ENCODE measurements at regions not wholly inside any gene's neighbourhood (a gene's known extent, or its start where the extent isn't known, plus 50 kb on each side); places are given as distances from the start of the nearest gene placed in this dataset.

- no peaks in the 10 kb centered on the region for H3K36me3 ChIP-seq
- intact Hi-C loops (cut with DNase I): no loop called here
- no peaks in the 10 kb centered on the region for H3K9me3 ChIP-seq
- no peak for DNase-seq
- TF ChIP-seq POLR2A (IDR thresholded peaks at IDR 0.05) (no peak), CTCF (IDR thresholded peaks at IDR 0.05) (no peak)
- H3K27me3 ChIP-seq: no peaks in the 10 kb centered on the region
- 71% methylated on average over 9 of the region's 10 CpGs for WGBS (ENCODE audit: insufficient coverage, low coverage, low lambda C conversion rate, missing lambda C conversion rate)
- H3K4me3 ChIP-seq: no peak overlapping the region
- H3K27ac ChIP-seq: no peak overlapping the region
- peak in 1 of 4 donors; percentile 37 for ATAC-seq
- no peaks in the 10 kb centered on the region for H3K4me1 ChIP-seq
Measured at GRCh38 chr18:22300665-22301636, 116.8 kb downstream of the CTAGE1 start.

- ATAC-seq (no peak), DNase-seq (no peak)
- Histone ChIP-seq H3K27me3 (no peaks in the 10 kb centered on the region), H3K36me3 (no peaks in the 10 kb centered on the region), H3K27ac (no peak overlapping the region), H3K9me3 (no peaks in the 10 kb centered on the region), H3K4me1 (no peaks in the 10 kb centered on the region), H3K4me3 (no peak overlapping the region)
- intact Hi-C loops (cut with DNase I): no loop called here
- TF ChIP-seq CTCF (IDR thresholded peaks at IDR 0.05): no peak
- no peak for TF ChIP-seq POLR2A (IDR thresholded peaks at IDR 0.05)
- WGBS (ENCODE audit: insufficient coverage, low coverage, low lambda C conversion rate, missing lambda C conversion rate): 89% methylated on average over 3 of the region's 3 CpGs
Measured at GRCh38 chr18:22297008-22297407, 120.7 kb downstream of the CTAGE1 start.

- Histone ChIP-seq H3K4me1 (no peaks in the 10 kb centered on the region), H3K4me3 (no peak overlapping the region), H3K27me3 (no peaks in the 10 kb centered on the region), H3K36me3 (no peaks in the 10 kb centered on the region), H3K27ac (no peak overlapping the region), H3K9me3 (no peaks in the 10 kb centered on the region)
- ATAC-seq: no peak
- TF ChIP-seq POLR2A (IDR thresholded peaks at IDR 0.05) (no peak), CTCF (IDR thresholded peaks at IDR 0.05) (no peak)
- intact Hi-C loops (cut with DNase I): no loop called here
- no peak for DNase-seq
- WGBS (ENCODE audit: insufficient coverage, low coverage, low lambda C conversion rate, missing lambda C conversion rate): 61% methylated on average over 3 of the region's 3 CpGs
Measured at GRCh38 chr18:22296304-22296703, 121.4 kb downstream of the CTAGE1 start.

GRCh38 chr18:22293417-22293816 is 124.0 kb downstream of the GATA6 start:
- DNase-seq (no peak), ATAC-seq (no peak)
- Histone ChIP-seq H3K4me3 (no peak overlapping the region), H3K27ac (no peak overlapping the region), H3K36me3 (no peaks in the 10 kb centered on the region), H3K9me3 (no peaks in the 10 kb centered on the region), H3K27me3 (no peaks in the 10 kb centered on the region), H3K4me1 (no peaks in the 10 kb centered on the region)
- TF ChIP-seq CTCF (IDR thresholded peaks at IDR 0.05) (no peak), POLR2A (IDR thresholded peaks at IDR 0.05) (no peak)
- intact Hi-C loops (cut with DNase I): no loop called here
- 0% methylated on average over 1 of the region's 1 CpG for WGBS (ENCODE audit: insufficient coverage, low coverage, low lambda C conversion rate, missing lambda C conversion rate)

All from right lobe of liver (tissue), 6 donors.